Astrocyte (in vitro differentiated cells and primary cell): ENCODE measurements at regions not wholly inside any gene's neighbourhood (a gene's known extent, or its start where the extent isn't known, plus 50 kb on each side); places are given as distances from the start of the nearest gene placed in this dataset.

ENCODE experiments used
- DNase-seq: peaks from one replicate; pipeline ENCODE4 v3.0.0-alpha.2; 2010; ENCODE audit warnings: low read depth
- FAIRE-seq: peaks from 2 replicates; lab custom pipeline; 2011; peaks lifted over from hg19 to GRCh38; lab: Jason Lieb, UNC
- H2AFZ ChIP-seq: 2 replicates; pipeline ENCODE4 v1.6.0; 2012; ENCODE audit warnings: low read depth, low read length, inconsistent platforms
- H3K27ac ChIP-seq: 2 replicates; pipeline ENCODE4 v1.5.1; 2011; ENCODE audit warnings: low read depth, low read length, inconsistent platforms
- H3K27me3 ChIP-seq: 2 replicates; pipeline ENCODE4 v1.6.0; 2011; ENCODE audit warnings: low read length, inconsistent platforms; ENCODE audit not compliant: insufficient read depth
- H3K36me3 ChIP-seq: 2 replicates; pipeline ENCODE4 v1.5.1; 2011; ENCODE audit warnings: low read length, inconsistent platforms; ENCODE audit not compliant: insufficient read depth
- H3K4me1 ChIP-seq: 2 replicates; pipeline ENCODE4 v1.5.1; 2011; ENCODE audit warnings: low read length, inconsistent platforms; ENCODE audit not compliant: insufficient read depth
- H3K4me2 ChIP-seq: 2 replicates; pipeline ENCODE4 v1.6.0; 2012; ENCODE audit warnings: low read length, inconsistent platforms
- H3K4me3 ChIP-seq: 2 replicates; pipeline ENCODE4 v1.5.1; 2011; ENCODE audit warnings: low read depth, mild to moderate bottlenecking, low read length, inconsistent platforms; ENCODE audit not compliant: insufficient read depth
- H3K79me2 ChIP-seq: 2 replicates; pipeline ENCODE4 v1.6.0; 2012; ENCODE audit warnings: mild to moderate bottlenecking, low read length, inconsistent platforms; ENCODE audit not compliant: insufficient read depth
- H3K9ac ChIP-seq: 2 replicates; pipeline ENCODE4 v1.6.0; 2012; ENCODE audit warnings: mild to moderate bottlenecking, low read length, inconsistent platforms
- H3K9me3 ChIP-seq: 2 replicates; pipeline ENCODE4 v1.5.1; 2012; ENCODE audit warnings: low read depth, mild to moderate bottlenecking, low read length, inconsistent platforms; ENCODE audit not compliant: insufficient read depth
- H4K20me1 ChIP-seq: 2 replicates; pipeline ENCODE4 v1.6.0; 2012; ENCODE audit warnings: low read length, inconsistent platforms; ENCODE audit not compliant: insufficient read depth
- H3K27ac Mint-ChIP-seq: one replicate; pipeline ENCODE4 v1.8.0; 2021; ENCODE audit warnings: mild to moderate bottlenecking, mixed read lengths; ENCODE audit not compliant: unreplicated experiment
- H3K27me3 Mint-ChIP-seq: one replicate; pipeline ENCODE4 v1.8.0; 2021; ENCODE audit warnings: low read depth, mixed read lengths; ENCODE audit not compliant: unreplicated experiment
- H3K36me3 Mint-ChIP-seq: one replicate; pipeline ENCODE4 v1.8.0; 2021; ENCODE audit warnings: low read depth, mixed read lengths; ENCODE audit not compliant: unreplicated experiment
- H3K4me1 Mint-ChIP-seq: one replicate; pipeline ENCODE4 v1.8.0; 2021; ENCODE audit warnings: low read depth, mixed read lengths; ENCODE audit not compliant: unreplicated experiment
- H3K4me3 Mint-ChIP-seq: one replicate; pipeline ENCODE4 v1.8.0; 2021; ENCODE audit warnings: mild to moderate bottlenecking, moderate library complexity, mixed read lengths; ENCODE audit not compliant: unreplicated experiment
- H3K9me3 Mint-ChIP-seq: one replicate; pipeline ENCODE4 v1.8.0; 2021; ENCODE audit warnings: mild to moderate bottlenecking, mixed read lengths; ENCODE audit not compliant: unreplicated experiment
- EZH2 ChIP-seq: IDR thresholded peaks from 2 replicates; pipeline ENCODE4 v1.6.1; 2012; ENCODE audit warnings: mild to moderate bottlenecking, low read length, inconsistent platforms; ENCODE audit not compliant: insufficient read depth
- TF ChIP-seq, protein P1 (sequence below): IDR thresholded peaks from 2 replicates; pipeline ENCODE4 v1.5.1; 2011; ENCODE audit warnings: low read depth, mild to moderate bottlenecking, inconsistent platforms, low read length, moderate library complexity; ENCODE audit not compliant: insufficient read depth

DNA sequence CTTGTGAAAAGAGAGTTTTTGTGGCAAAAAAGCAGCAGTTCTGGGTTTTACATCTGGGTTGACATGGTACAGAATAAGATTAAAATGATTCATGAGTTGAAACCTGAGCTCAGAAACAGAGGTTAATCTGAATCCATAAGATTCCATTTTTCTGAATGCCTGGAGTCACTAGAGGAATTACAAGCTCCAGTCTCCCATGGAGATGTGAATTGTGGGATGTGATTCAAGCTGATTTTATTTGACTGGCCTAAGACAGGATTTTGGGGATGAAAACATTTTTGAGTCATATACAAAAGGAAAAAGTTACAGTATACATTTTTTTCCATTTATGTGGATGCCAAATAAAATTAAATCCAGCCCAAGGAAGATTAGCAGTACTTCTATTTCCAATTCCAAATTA, 161.1 kb downstream of the RBM46 start:
- Mint-ChIP-seq H3K27me3 (peaks cover 2% of the 10 kb centered on the region), H3K9me3 (no peaks in the 10 kb centered on the region)

DNA sequence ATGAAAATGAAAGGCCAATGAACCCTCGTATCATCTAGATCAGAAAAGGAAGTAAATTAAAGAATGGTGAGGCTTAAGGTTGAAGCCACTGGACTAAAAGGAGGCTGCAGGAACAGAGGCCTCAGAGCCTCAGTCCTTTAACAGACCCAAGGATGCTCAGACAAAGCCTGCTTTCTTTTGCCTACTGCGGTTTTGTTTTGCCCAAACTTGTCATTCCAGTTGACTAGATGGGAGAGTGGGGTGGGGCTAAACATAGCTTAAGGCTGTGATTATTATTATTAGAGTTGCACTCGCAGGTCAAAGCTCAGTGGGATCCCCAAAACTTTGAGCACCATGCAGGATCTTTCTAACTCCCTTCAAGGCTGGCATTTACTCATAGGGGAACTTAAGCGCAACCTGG, 163.9 kb downstream of the RBM46 start:
- Mint-ChIP-seq H3K9me3 (no peaks in the 10 kb centered on the region), H3K27ac (no peak overlapping the region), H3K36me3 (no peaks in the 10 kb centered on the region), H3K4me1 (no peaks in the 10 kb centered on the region), H3K4me3 (no peak overlapping the region), H3K27me3 (peaks cover 2% of the 10 kb centered on the region)
- no peaks in the 10 kb centered on the region for H3K4me1 ChIP-seq
- H3K4me3 ChIP-seq: no peak overlapping the region
- TF ChIP-seq, protein P1, sequence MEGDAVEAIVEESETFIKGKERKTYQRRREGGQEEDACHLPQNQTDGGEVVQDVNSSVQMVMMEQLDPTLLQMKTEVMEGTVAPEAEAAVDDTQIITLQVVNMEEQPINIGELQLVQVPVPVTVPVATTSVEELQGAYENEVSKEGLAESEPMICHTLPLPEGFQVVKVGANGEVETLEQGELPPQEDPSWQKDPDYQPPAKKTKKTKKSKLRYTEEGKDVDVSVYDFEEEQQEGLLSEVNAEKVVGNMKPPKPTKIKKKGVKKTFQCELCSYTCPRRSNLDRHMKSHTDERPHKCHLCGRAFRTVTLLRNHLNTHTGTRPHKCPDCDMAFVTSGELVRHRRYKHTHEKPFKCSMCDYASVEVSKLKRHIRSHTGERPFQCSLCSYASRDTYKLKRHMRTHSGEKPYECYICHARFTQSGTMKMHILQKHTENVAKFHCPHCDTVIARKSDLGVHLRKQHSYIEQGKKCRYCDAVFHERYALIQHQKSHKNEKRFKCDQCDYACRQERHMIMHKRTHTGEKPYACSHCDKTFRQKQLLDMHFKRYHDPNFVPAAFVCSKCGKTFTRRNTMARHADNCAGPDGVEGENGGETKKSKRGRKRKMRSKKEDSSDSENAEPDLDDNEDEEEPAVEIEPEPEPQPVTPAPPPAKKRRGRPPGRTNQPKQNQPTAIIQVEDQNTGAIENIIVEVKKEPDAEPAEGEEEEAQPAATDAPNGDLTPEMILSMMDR: no peak
- TF ChIP-seq EZH2: no peak
- no peak overlapping the region for H3K9ac ChIP-seq
- FAIRE-seq (no peak), DNase-seq (no peak)
- H3K79me2 ChIP-seq: no peaks in the 10 kb centered on the region
- no peak overlapping the region for H2AFZ ChIP-seq
- H3K4me2 ChIP-seq: no peak overlapping the region
- no peaks in the 10 kb centered on the region for H3K36me3 ChIP-seq
- H3K9me3 ChIP-seq: no peaks in the 10 kb centered on the region
- no peaks in the 10 kb centered on the region for H4K20me1 ChIP-seq
- no peak overlapping the region for H3K27ac ChIP-seq
- H3K27me3 ChIP-seq: no peaks in the 10 kb centered on the region

More for the DNA sequence above, 161.1 kb downstream of the RBM46 start:
- Histone ChIP-seq H3K27ac (no peak overlapping the region), H3K9me3 (no peaks in the 10 kb centered on the region), H3K9ac (no peak overlapping the region), H3K79me2 (no peaks in the 10 kb centered on the region), H4K20me1 (no peaks in the 10 kb centered on the region), H2AFZ (no peak overlapping the region), H3K4me2 (no peak overlapping the region), H3K4me1 (no peaks in the 10 kb centered on the region), H3K27me3 (no peaks in the 10 kb centered on the region), H3K4me3 (no peak overlapping the region), H3K36me3 (no peaks in the 10 kb centered on the region)
- Mint-ChIP-seq H3K4me1 (no peaks in the 10 kb centered on the region), H3K36me3 (no peaks in the 10 kb centered on the region), H3K4me3 (no peak overlapping the region), H3K27ac (no peak overlapping the region)
- FAIRE-seq (no peak), DNase-seq (no peak)
- TF ChIP-seq, protein P1: no peak
- no peak for TF ChIP-seq EZH2

DNA sequence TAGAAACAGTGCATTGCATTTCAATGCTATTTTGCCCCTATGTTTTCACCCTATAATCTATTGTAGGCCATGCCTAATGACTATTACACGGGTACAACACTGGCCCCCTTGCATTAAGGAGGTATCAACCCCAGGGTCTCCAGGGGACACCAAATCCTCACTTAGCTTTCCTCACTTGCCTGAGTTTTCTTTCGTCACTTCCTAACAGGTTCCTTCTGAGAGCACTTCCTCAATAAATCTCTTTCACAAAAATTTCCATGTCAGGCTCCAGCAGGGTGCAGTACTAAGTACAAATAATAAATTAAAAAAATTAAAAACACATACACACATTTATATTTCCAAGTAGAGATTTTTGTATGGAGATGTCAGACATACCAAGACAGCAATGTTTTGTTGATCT, 165.0 kb downstream of the RBM46 start:
- Mint-ChIP-seq H3K27ac (no peak overlapping the region), H3K27me3 (peaks cover 1% of the 10 kb centered on the region), H3K4me3 (no peak overlapping the region), H3K9me3 (no peaks in the 10 kb centered on the region), H3K36me3 (no peaks in the 10 kb centered on the region), H3K4me1 (no peaks in the 10 kb centered on the region)
- H3K27me3 ChIP-seq: no peaks in the 10 kb centered on the region
- no peak overlapping the region for H3K9ac ChIP-seq
- DNase-seq: no peak
- no peak overlapping the region for H3K27ac ChIP-seq
- no peak overlapping the region for H2AFZ ChIP-seq
- H3K4me1 ChIP-seq: no peaks in the 10 kb centered on the region
- no peak for FAIRE-seq
- TF ChIP-seq EZH2: no peak
- TF ChIP-seq, protein P1: no peak
- no peaks in the 10 kb centered on the region for H3K36me3 ChIP-seq
- H3K4me3 ChIP-seq: no peak overlapping the region
- no peak overlapping the region for H3K4me2 ChIP-seq
- no peaks in the 10 kb centered on the region for H3K79me2 ChIP-seq
- H4K20me1 ChIP-seq: no peaks in the 10 kb centered on the region
- no peaks in the 10 kb centered on the region for H3K9me3 ChIP-seq
